CD4-positive, alpha-beta T cell treated with Interleukin-10 for 1 hour (primary cell): ENCODE measurements at regions not wholly inside any gene's neighbourhood (a gene's known extent, or its start where the extent isn't known, plus 50 kb on each side); places are given as distances from the start of the nearest gene placed in this dataset.
"Not testable (repeated sequence)": the region's sequence is repeated elsewhere in the genome, so short reads cannot be mapped to it uniquely, and the experiment has no call there.

Experiments used
- DNase-seq: peaks from one replicate; pipeline ENCODE4 v3.0.0-alpha.2; 2020

DNA sequence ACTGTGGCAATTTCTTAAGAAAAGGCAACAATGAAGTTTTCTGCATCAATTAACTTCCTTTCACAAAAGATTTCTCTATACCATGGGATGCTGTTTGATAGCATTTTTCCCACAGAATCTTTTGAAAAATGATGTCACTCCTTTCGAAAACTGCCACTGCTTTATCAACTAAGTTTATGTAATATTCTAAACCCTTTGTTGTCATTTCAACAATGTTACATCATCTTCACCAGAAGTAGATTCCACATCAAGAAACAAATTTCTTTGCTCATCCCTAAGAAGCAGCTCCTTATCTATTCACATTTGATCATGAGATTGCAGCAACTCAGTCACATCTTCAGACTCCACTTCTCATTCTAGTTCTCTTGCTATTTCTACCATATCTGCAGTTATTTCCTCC is 116.1 kb upstream of the KCND3 start:
- no peak for DNase-seq

DNA sequence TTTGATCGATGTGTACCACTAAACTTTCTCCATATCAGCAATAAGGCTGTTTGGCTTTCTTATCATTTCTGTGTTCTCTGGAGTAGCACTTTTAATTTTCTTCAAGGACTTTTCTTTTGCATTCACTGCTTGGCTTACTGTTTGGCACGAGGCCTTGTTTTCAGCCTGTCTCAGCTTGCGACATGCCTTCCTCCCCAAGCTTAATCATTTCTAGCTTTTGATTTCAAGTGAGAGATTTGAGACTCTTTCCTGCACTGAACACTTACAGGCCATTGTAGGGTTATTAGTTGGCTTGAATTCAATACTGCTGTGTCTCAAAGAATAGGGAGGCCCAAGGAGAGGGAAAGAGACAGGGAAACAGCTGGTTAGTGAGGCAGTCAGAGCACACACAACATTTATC is 120.6 kb upstream of the KCND3 start:
- DNase-seq: no peak

DNA sequence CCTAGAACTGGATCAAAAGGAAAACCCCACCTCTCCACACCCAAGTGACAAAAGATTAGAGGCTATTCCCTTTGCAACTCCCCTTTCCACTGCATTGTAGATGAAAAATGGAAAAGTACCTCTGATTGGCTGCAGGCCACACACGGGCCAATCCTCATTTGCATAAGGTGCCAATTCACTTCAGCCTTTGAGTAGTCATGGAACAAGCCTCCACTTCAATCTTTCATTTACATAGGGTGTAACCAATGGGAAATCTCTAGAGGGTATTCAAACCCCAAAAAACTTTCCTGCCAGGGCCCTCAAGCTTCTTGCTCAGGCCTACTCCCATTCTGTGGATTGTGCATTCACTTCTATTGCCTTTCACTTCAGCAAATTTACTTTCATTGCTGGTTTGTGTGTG is 122.3 kb upstream of the KCND3 start:
- DNase-seq: no peak

DNA sequence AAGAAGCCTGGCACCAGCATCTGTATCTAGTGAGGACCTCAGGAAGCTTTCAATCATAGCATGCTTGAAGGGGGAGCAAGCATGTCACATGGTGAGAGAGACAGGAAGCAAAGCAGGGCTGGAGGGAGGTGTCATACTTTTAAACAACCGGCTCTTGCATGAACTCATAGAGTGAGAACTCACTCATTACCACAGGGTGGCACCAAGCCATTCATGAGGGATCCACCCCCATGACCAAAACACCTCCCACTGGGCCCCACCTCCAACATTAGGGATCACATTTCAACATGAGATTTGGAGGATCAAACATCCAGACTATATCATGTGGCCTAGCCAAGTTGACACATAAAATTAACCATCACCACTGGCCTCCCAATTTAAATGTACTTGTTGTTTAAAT is 125.1 kb upstream of the KCND3 start:
- no peak for DNase-seq

DNA sequence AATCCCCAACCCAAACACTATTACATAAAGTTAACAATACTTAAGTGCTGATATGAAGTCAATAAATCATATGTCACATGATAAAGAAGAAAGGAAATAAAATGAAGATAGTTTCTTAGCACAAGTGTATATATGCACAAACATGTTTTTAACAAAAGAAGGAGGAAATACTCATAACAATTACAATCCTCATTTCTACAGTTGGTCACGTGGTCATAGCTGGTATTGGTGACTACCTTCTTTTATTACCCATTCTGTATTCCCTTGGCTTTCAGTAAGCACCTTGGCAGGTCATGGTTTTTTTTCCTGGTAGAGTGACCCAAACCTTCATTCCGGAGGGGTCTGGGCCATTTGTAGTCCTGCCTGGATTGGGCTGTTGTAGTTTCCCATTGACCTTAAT is 137.1 kb upstream of the KCND3 start:
- DNase-seq: no peak

DNA sequence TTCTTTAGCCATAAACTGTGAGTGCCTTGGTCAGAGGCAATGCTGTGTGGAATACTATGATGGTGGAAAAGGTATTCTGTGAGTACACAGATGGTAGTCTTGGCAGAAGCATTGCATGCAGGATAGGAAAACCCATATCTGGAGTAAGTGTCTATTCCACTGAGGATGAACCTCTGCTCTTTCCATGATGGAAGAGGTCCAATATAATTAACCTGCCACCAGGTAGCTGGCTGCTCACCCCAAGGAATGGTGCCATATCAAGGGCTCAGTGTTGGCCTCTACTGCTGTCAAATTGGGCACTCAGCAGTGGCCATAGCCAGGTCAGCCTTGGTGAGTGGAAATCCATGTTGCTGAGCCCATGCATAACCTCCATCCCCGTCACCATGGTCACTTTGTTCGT is 138.1 kb upstream of the KCND3 start:
- DNase-seq: not testable (repeated sequence)

DNA sequence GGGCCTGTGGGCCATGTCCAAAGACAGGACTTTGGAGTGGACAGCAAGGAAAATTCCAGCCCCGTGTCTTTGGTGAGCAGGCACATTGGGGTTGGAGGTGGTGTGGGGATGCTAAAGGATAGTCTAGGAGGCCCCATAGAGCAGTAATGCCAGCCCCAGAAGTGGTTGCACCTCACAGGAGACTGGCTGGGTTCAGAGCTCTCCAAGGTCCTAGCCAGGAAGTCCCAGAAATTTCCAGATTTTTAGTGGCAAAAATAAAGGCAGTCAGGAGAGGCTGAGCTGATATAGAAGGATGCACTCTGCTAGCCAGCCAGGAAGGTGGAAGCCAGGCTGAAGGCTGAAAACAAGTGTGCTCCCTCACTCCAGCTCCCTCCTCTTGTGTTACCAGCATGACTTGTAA is 144.0 kb upstream of the KCND3 start:
- DNase-seq: no peak

DNA sequence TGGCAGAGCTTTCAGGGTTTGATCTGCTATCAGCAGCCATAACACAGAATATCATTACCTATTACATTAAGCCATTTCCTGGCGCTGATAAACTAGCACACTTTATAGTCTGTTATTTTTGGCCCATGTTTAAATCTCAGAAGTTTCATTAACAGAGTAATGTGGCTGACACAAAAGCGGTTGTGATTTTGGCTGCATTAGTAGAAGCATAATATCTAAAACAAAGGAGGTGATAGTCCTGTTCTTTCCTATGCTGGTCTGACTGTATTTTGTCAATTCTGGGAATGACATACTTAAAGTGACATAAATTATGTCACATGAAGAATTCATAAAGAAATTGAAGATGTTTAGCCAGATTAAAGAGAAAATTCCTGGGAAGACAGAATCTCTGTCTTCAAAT is 151.3 kb upstream of the KCND3 start:
- DNase-seq: no peak

DNA sequence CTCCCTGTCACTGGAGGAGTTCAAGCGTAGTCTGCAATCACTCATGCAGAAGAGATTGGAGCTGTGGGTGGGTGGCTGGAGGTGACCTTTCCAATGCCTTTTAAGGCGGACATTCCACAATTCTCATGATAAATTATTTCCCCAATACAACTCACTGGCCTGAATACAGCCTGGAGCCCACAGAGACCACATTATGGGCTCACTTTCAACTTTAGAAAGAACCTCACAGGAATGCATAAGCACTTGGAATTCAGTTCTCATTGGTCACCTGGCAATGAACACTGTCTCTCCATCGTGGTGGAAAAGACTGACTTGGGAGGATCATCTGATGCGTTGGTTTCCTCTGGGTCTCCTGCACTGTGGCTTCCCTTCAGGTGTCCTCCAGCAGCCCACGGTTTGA is 151.8 kb upstream of the KCND3 start:
- DNase-seq: no peak

DNA sequence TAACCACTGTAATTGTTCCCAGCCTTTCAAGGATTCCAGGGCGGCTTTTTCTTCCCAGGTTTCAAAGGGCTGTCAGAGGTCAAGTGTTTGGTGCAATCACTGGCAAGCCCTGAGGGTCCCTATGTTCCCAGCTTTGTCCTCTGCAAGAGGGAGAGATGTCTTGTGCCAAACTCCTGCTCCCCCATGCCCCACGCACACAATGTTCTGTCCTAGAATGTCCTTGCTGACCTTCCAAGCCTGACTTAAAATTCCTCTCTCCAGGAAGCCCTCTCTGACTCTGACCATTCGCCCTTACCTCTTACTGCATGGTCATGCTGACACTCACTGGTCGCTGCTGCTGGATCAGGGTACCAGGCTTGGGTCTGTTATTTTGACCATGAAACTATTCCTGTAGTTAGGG is 152.5 kb upstream of the KCND3 start:
- DNase-seq: no peak

DNA sequence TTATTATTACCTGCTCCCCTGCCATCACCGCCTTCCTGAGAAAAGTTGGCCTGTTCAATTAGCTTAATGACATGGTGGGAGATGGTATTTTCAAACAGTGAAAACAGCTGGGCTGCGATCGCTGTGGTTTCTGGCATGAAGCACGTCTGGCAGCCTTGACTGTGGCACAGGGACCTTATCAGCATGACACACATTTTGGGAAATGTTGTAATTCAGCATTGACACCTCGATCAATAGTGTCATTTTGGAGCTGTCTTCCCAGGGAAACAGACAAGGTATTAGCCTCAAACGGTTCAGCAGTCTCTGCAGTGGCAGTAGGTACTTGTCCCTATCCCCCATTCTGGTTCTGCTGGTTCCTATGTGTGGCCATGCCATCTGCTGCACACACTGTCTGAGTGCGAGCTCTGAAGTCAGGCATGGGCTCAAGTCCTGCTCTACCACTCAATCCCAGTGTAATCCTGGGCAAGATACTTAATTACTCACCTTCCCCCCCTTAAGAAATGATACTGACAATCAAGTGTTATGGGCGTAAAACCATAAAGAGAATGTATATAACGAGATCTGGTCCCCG is 154.5 kb upstream of the KCND3 start:
- DNase-seq: no peak

DNA sequence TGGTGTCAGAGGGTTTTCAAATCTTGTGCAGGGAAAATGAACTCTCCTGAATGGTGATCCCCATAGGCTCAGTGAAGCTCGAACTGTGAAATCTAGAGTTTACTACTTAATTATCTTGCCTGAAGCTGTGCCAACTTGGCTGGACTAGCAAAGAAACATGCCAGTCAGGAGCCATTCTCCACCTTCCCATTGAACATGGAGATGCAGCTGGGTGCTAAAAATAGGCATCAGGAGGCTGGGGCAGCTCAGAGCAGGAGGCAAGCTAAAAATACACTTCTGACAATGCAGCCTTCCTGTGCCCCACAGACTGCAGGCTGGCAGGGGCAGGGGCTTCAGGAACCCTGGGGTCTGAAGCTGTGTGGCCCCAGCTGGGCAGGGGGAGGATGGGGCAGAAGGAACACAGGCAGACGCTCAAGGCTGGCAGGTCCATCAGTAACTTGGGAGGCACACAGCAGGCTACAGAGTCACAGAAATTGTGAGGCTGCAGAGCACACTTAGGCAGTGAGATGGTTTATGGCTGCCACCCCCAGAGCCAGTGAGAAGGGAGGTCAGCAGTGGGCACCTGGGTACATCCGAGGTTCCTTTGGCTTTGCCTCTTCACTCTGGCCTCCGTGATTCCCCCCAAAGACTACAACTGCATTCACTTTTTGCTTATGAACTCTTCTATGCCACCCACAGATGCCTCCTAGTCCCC is 155.4 kb upstream of the KCND3 start:
- no peak for DNase-seq

DNA sequence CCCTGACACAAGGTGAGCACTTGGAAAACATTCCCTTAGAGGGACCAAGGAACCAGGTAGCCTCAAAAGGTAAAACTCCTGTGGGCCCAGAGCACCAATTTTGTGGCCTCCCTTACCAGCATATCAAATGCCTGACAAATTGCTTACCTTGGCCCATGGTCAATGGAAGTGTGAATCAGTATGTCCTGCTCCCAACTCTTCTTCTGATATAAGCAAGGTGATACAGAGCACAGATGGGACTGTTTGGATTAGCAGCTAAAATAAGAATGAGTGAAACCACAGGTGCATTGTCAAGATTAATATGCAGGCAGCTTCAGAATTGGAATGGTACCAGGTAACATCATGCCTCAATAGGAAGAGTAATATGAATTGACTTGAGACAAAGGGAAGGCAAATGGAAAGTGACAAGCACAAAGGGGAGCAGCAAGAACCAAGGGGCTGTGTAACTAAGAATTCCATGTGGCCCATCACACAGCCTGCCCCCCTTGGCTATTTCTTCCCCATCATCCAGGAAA is 156.8 kb upstream of the KCND3 start:
- DNase-seq: no peak

DNA sequence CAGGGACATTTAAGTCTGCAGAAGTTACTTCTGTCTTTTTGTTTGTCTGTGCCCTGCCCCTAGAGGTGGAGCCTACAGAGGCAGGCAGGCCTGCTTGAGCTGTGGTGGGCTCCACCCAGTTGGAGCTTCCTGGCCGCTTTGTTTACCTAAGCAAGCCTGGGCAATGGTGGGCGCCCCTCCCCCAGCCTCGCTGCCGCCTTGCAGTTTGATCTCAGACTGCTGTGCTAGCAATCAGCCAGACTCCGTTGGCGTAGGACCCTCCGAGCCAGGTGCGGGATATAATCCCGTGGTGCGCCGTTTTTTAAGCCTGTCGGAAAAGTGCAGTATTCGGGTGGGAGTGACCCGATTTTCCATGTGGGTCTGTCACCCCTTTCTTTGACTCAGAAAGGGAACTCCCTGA is 170.7 kb upstream of the KCND3 start:
- not testable (repeated sequence) for DNase-seq

DNA sequence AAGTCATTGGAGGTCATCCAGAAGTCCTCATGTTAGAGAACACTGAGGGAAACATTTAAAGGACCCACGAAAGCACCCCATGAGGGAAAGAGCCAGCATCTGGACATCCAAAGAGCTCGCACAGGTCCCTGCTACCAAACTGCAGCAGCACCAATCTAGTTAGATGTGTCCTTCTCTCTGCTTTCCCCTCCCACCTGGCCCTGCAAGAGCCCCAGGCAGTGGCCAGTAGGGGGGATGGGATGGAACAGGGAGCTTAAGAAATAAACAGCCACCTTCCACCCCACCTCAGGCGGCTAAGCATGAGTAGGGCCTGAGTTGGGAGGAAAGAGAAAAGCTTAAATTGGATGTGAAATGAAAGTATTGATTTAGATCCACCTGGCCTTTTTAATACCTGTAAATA is 175.9 kb upstream of the KCND3 start:
- no peak for DNase-seq

DNA sequence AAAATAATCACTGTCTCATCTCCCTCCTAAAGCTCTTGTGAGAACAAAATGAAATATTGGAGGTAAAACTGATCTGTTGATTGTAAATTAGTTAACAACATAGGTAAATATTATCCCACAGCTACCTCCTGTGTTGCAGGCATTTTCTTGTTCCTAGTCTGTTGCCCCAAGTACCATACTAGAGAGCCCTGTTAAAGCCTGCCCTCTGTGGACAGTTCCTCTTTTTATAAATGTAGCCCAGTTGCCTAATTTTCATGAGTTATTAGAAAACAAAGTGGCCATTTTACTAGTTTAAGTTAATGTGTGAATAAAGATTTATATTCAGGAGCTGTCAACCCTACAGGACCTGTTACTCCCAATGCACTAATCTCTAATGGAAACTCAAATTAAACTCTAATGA is 180.0 kb upstream of the KCND3 start:
- DNase-seq: no peak

DNA sequence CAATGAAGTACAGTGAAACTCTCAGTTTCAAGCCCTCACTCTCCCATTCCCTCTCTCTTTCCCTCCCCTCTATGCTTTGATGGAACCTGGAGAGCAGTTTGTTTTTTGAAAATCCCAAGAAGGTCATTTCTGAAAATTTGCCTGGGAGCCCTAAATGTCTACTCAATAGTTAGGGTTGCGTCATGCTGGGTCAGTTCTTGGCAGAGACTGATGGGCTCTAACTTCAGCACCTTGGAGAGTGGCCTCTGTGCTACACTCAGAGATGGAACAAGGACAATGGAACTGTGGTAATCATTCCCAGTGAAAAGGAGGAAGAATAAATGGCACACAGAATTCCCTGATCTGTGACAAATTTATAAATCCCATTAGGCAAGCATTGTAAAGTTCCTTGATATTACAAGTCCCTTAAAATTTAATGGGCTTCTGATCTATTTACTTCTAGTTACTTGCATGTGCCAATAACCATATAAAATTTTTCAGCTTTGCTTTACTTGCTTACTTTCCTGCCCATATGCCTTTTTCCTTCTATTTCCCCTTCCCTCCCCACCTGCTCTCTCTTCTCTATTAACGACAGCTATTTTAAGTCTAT is 182.9 kb upstream of the KCND3 start:
- no peak for DNase-seq

DNA sequence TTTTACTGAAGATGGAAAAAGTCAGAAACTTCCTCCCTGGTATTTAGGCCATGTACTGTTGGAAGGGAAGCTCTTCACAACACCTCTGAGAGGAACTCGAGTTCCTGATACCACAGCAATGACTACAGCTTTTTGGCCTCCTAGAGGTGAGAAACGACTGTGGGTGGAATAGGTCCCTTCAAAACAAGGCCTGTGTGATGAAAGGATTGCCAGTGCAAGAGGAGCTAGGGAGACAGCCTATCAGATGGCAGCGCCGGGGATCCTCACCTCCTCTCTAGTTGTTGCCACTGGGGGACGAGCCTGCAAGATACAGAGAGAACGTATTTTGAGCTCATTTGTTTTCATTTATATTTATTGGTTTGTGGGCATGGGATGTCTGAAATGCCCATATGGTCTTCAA is 187.8 kb upstream of the KCND3 start:
- no peak for DNase-seq

DNA sequence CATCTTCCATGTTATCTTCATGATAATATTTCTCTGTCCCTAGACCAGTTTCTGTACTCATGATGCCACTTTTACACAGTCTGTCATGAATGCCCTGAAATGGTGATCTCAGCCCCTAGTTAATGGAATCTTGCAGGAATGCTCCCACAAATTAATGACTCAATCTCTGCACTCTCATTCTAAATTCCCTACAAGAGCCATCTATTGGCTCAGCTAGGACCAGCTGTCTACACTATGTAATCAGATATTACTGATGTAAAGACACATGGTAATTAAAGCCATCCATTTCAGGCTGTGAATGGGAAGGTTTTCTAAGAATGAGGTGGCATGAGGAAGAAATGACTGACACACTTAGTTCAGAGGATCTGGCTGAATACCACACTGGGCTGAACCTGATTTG is 199.1 kb upstream of the KCND3 start:
- no peak for DNase-seq

DNA sequence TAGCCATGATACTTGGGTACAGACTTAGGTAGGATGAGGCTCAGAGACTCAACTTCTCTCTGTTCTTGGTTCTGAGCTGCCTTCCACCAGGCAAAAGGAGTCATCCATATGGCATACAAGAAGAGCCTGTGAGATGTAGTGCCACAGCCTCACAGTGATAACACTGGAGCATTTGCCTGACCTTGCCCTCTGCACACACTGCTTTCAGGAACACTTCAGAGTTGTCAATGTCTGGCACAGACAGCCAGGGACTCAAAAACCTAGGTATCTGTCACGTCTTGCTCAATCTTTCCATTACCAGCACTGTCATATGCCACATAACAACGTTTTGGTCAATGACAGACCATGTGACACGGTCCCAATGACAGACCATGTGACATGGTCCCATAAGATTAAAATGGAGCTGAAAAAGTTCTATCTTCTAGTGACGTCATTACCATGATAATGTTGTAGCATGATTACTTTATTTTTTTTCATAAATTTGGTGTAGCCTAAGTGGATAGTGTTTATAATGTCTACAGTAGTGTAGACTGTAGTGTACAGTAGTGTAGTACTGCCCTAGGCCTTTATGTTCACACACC is 199.9 kb upstream of the CTTNBP2NL start:
- no peak for DNase-seq

DNA sequence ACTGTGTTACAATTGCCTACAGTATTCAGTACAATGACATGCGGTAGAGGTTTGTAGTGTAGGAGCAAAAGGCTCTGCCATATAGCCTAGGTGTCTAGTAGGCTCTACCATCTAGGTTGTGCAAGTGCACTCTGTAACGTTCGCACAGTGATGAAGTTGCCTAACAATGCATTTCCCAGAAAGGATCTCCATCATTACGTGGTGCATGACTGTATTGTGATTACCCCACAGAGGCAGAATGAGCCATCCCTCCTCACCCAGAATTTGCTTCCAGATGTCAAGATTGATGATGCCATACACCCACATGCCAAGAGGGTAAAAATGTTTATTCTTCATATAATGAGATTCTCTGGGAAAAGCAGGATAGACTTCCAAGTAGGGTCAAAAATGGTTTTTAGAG is 199.3 kb upstream of the CTTNBP2NL start:
- DNase-seq: no peak

DNA sequence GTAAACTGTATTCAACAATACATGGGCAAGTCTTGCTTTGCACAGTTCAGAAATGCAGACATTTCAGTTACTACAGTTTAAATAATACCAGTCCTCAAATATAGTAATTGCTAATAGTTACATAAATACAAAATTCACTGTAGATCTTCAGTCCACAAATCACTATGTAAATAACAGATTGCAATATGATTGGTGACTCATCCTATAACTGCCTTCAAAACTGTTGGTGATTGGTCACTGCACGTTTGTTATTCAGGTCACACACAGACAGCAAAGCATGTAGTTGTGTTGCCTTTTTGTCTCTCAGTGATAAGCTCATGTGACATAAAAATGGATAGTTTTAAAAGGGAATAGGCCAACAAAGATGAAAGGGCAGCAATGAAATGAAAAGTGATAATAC is 186.5 kb upstream of the CTTNBP2NL start:
- DNase-seq: no peak

DNA sequence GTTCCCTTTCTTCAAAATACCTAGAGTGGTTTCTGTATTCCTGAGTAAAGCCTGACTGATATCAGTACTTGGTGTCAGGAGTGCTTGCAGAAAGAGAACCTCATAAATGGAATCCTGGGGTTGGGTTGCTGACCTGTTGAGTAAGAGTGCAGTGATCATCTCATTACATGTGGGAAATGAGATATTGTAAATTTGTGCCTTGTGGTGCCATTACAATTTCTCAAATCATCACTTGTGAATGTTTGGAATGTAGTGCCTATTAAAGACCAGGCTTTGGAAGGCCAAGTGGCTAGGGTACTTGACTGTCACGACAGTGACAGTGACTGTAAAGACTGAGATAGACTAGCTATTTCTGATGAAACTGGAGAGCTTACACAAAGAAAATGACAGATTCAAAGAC is 176.7 kb upstream of the CTTNBP2NL start:
- DNase-seq: no peak

DNA sequence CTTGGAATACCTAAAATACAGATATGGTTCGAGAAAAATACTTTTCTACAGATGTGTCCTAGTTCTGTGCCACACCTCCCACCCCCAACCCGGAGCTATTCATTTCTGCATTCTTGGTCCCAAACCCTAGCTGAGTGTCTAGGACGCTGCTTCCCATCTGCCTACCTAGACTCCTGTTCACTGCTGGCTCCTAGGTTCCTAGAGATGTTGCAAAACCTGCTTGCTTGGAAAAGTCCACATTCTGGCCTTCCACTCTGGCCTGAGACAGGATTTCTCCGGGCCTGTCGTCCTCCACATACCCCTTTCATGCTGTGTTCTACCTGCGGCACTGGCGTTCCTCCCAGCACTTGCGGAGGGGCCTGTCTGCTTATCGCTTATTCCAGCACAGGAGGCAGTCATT is 165.8 kb upstream of the CTTNBP2NL start:
- DNase-seq: no peak
